ENCODE measurements at regions not wholly inside any gene's neighbourhood (a gene's known extent, or its start where the extent isn't known, plus 50 kb on each side); places are given as distances from the start of the nearest gene placed in this dataset.

DNA sequence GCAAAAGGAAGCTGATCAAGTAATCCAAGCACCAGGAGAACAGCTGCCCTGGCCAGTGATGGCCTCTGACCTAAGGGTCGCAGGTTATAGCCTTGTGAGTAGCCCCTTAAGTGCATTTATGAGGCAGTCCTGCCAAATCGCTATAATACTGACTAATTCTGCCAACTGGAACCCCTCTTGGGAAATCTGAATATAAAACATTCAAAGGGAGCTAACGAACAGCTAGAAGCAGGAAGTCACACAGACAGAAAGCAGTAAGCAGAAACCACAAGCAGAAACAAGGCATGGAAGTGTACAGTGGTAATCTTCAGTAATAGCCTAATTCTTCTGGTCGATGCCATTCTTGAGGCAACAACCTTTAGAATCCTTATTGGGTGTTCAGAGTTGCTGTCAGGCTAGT lies 521.3 kb downstream of the METTL4 start:
- H3K27ac ChIP-seq = no peak overlapping the region
- no peak overlapping the region for H3K4me3 ChIP-seq
- H3K9ac ChIP-seq (ENCODE audit: insufficient read length) = no peak overlapping the region
- H3K9me3 ChIP-seq (ENCODE audit: low read depth, low read length) = no peaks in the 10 kb centered on the region
- no peaks in the 10 kb centered on the region for H3K36me3 ChIP-seq (ENCODE audit: insufficient read depth, low read length)
- no peak for TF ChIP-seq POLR2AphosphoS5 (IDR thresholded peaks at IDR 0.05; ENCODE audit: borderline replicate concordance, low read depth, low read length)
- no peak for DNase-seq (ENCODE audit: low read depth, low spot score)

DNA sequence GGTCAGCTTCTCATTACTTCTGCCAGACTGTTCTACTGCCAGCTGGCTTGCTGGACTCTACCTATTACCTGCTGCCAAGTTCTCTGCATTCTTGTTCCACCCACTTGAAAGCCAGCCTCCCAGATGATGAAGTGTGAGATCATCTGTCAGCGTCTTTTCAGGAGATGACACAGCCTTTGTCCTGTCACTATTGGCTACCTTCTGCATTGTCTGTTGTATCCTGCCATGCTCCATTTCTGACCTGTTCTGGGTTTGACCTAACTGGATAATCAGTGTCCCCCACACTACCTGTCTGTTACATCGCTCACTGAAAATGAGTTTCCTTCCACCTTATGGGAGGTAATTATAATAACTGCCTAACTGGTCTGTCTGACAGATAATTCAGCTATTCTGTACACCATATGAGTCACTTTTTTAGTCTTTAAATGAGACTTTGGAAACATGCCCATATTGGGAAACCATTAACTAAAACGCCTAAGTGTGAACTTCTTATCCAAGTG lies 520.6 kb downstream of the METTL4 start:
- DNase-seq (ENCODE audit: low read depth, low spot score) = no peak
- H3K27ac ChIP-seq = no peak overlapping the region
- no peaks in the 10 kb centered on the region for H3K9me3 ChIP-seq (ENCODE audit: low read depth, low read length)
- TF ChIP-seq EZH2 (IDR thresholded peaks at IDR 0.05) (no peak), POLR2AphosphoS5 (IDR thresholded peaks at IDR 0.05; ENCODE audit: borderline replicate concordance, low read depth, low read length) (no peak), FOXP2 (optimal IDR thresholded peaks at IDR 0.05; ENCODE audit: control extremely low read depth, extremely low read length, insufficient read depth) (no peak)
- no peak overlapping the region for H3K4me3 ChIP-seq
- no peaks in the 10 kb centered on the region for H3K36me3 ChIP-seq (ENCODE audit: insufficient read depth, low read length)
- H3K9ac ChIP-seq (ENCODE audit: insufficient read length) = no peak overlapping the region

DNA sequence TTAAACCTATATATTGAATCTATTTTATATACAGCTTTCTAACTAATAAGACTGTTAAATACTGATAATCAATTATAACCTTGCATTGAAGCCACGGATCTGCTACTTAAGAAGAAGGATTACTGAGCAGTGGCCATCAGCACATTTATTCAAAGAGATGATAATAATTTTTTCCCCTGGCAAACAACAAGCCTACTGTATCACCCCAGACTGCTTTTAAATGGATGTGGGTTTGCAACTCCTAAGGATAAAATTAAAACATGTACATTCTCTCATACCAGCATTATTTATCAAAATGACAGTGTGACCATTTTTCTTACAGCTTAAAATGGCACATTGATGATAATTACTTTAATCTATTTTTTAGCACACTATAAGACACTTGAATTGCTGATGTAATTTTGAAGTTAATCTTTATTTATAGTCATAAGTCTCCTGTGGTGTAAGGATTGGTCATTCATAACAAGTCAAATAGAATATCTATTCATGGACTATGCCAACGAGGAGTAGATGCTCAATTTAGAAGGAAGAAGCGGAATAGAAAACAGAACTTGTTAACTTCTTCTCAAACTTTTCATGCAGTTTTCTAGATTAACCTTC lies 517.7 kb downstream of the METTL4 start:
- Histone ChIP-seq H3K36me3 (ENCODE audit: insufficient read depth, low read length) (no peaks in the 10 kb centered on the region), H3K9me3 (ENCODE audit: low read depth, low read length) (no peaks in the 10 kb centered on the region), H3K27ac (no peak overlapping the region), H3K9ac (ENCODE audit: insufficient read length) (no peak overlapping the region), H3K4me3 (no peak overlapping the region)
- DNase-seq (ENCODE audit: low read depth, low spot score) = no peak
- TF ChIP-seq POLR2AphosphoS5 (IDR thresholded peaks at IDR 0.05; ENCODE audit: borderline replicate concordance, low read depth, low read length) = no peak
- TF ChIP-seq EZH2 (IDR thresholded peaks at IDR 0.05) = no peak
- no peak for TF ChIP-seq FOXP2 (optimal IDR thresholded peaks at IDR 0.05; ENCODE audit: control extremely low read depth, extremely low read length, insufficient read depth)

DNA sequence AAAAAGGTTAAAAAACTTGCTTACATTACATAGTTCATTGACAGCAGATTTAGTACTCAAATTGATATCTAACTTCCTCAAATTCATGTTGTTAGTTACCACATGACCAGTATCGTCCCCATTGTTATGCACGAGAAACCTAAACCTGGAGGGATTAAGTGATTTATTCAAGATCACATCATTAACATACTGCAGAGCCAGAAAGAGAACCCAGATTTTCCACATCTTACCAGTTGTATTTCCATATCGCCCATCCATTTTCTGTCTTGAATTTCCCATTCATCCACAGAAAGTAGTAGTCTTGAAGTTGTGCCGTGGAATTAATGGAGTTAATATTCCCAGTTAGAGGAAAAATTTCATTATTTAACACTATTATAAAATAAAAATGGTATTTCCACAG lies 512.0 kb downstream of the METTL4 start:
- Histone ChIP-seq H3K36me3 (ENCODE audit: insufficient read depth, low read length) (no peaks in the 10 kb centered on the region), H3K27ac (no peak overlapping the region), H3K9ac (ENCODE audit: insufficient read length) (no peak overlapping the region), H3K9me3 (ENCODE audit: low read depth, low read length) (no peaks in the 10 kb centered on the region), H3K4me3 (no peak overlapping the region)
- no peak for DNase-seq (ENCODE audit: low read depth, low spot score)
- no peak for TF ChIP-seq FOXP2 (optimal IDR thresholded peaks at IDR 0.05; ENCODE audit: control extremely low read depth, extremely low read length, insufficient read depth)
- no peak for TF ChIP-seq EZH2 (IDR thresholded peaks at IDR 0.05)
- TF ChIP-seq POLR2AphosphoS5 (IDR thresholded peaks at IDR 0.05; ENCODE audit: borderline replicate concordance, low read depth, low read length) = no peak

- Histone ChIP-seq H3K9ac (ENCODE audit: insufficient read length) (no peak overlapping the region), H3K4me3 (no peak overlapping the region), H3K36me3 (ENCODE audit: insufficient read depth, low read length) (no peaks in the 10 kb centered on the region), H3K27ac (no peak overlapping the region), H3K9me3 (ENCODE audit: low read depth, low read length) (no peaks in the 10 kb centered on the region)
- no peak for TF ChIP-seq FOXP2 (optimal IDR thresholded peaks at IDR 0.05; ENCODE audit: control extremely low read depth, extremely low read length, insufficient read depth)
- TF ChIP-seq EZH2 (IDR thresholded peaks at IDR 0.05) = no peak
- no peak for TF ChIP-seq POLR2AphosphoS5 (IDR thresholded peaks at IDR 0.05; ENCODE audit: borderline replicate concordance, low read depth, low read length)
- DNase-seq (ENCODE audit: low read depth, low spot score) = no peak
These were observed 511.2 kb downstream of the METTL4 start for GRCh38 chr18:2060086-2060485.

DNA sequence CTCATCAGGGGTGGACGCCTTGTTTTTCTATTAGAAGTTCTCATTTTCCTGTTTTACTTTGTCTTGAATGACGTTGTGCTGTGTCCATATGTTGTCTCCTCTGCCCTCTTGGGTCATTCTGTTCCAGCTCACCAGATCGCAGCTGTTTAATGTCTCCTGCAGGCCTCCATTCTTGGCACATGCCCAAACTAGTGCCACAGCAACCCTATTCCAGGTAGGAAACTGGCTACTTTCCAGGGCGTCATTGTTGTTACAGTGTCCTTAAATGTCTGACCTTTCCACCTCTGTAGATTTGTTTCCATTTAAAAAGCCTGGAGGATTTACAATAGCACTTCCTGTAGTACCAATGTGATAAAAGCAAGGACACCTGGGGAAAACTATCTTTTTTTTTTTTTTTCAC lies 500.7 kb downstream of the METTL4 start:
- Histone ChIP-seq H3K9ac (ENCODE audit: insufficient read length) (no peak overlapping the region), H3K27ac (no peak overlapping the region), H3K9me3 (ENCODE audit: low read depth, low read length) (no peaks in the 10 kb centered on the region), H3K36me3 (ENCODE audit: insufficient read depth, low read length) (no peaks in the 10 kb centered on the region), H3K4me3 (no peak overlapping the region)
- TF ChIP-seq EZH2 (IDR thresholded peaks at IDR 0.05) = no peak
- TF ChIP-seq FOXP2 (optimal IDR thresholded peaks at IDR 0.05; ENCODE audit: control extremely low read depth, extremely low read length, insufficient read depth) = no peak
- TF ChIP-seq POLR2AphosphoS5 (IDR thresholded peaks at IDR 0.05; ENCODE audit: borderline replicate concordance, low read depth, low read length) = no peak
- DNase-seq (ENCODE audit: low read depth, low spot score) = no peak

GRCh38 chr18:2075499-2075898 lies 495.8 kb downstream of the METTL4 start:
- H3K27ac ChIP-seq = no peak overlapping the region
- no peak overlapping the region for H3K4me3 ChIP-seq
- no peak overlapping the region for H3K9ac ChIP-seq (ENCODE audit: insufficient read length)
- H3K36me3 ChIP-seq (ENCODE audit: insufficient read depth, low read length) = no peaks in the 10 kb centered on the region
- no peaks in the 10 kb centered on the region for H3K9me3 ChIP-seq (ENCODE audit: low read depth, low read length)
- DNase-seq (ENCODE audit: low read depth, low spot score) = no peak
- no peak for TF ChIP-seq EZH2 (IDR thresholded peaks at IDR 0.05)
- TF ChIP-seq POLR2AphosphoS5 (IDR thresholded peaks at IDR 0.05; ENCODE audit: borderline replicate concordance, low read depth, low read length) = no peak
- no peak for TF ChIP-seq FOXP2 (optimal IDR thresholded peaks at IDR 0.05; ENCODE audit: control extremely low read depth, extremely low read length, insufficient read depth)

- no peaks in the 10 kb centered on the region for H3K9me3 ChIP-seq (ENCODE audit: low read depth, low read length)
- TF ChIP-seq EZH2 (IDR thresholded peaks at IDR 0.05) (no peak), FOXP2 (optimal IDR thresholded peaks at IDR 0.05; ENCODE audit: control extremely low read depth, extremely low read length, insufficient read depth) (no peak), POLR2AphosphoS5 (IDR thresholded peaks at IDR 0.05; ENCODE audit: borderline replicate concordance, low read depth, low read length) (no peak)
- no peak overlapping the region for H3K4me3 ChIP-seq
- no peaks in the 10 kb centered on the region for H3K36me3 ChIP-seq (ENCODE audit: insufficient read depth, low read length)
- no peak overlapping the region for H3K9ac ChIP-seq (ENCODE audit: insufficient read length)
- DNase-seq (ENCODE audit: low read depth, low spot score) = no peak
- H3K27ac ChIP-seq = no peak overlapping the region
These were observed 488.6 kb downstream of the METTL4 start for GRCh38 chr18:2082676-2083075.

- no peak overlapping the region for H3K27ac ChIP-seq
- TF ChIP-seq EZH2 (IDR thresholded peaks at IDR 0.05) = no peak
- no peak for TF ChIP-seq FOXP2 (optimal IDR thresholded peaks at IDR 0.05; ENCODE audit: control extremely low read depth, extremely low read length, insufficient read depth)
- no peak for TF ChIP-seq POLR2AphosphoS5 (IDR thresholded peaks at IDR 0.05; ENCODE audit: borderline replicate concordance, low read depth, low read length)
- no peak overlapping the region for H3K9ac ChIP-seq (ENCODE audit: insufficient read length)
- no peaks in the 10 kb centered on the region for H3K9me3 ChIP-seq (ENCODE audit: low read depth, low read length)
- H3K4me3 ChIP-seq = no peak overlapping the region
- no peaks in the 10 kb centered on the region for H3K36me3 ChIP-seq (ENCODE audit: insufficient read depth, low read length)
- no peak for DNase-seq (ENCODE audit: low read depth, low spot score)
These were observed 487.6 kb downstream of the METTL4 start for GRCh38 chr18:2083691-2084090.
